ENCODE measurements at regions not wholly inside any gene's neighbourhood (a gene's known extent, or its start where the extent isn't known, plus 50 kb on each side); places are given as distances from the start of the nearest gene placed in this dataset.

DNA sequence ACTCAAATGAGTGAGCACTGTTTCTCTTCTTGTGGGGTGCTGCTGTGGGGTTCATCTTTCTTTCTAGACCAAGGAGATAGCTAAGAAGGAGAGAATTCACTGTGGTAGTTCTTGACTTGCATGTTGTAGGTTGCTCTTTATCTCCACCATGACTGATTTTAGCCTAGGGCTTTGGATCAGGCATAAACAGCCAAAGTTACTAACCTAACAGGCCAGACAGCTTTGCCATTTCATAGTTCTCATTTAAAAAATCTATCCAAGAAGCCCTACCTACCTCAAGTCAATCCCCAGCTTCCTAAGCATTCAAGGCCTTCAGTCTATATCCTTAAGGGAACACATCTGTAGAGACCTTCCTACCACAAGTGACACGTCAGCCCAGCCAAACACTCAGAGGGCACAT is 107.9 kb upstream of the CARMIL1 start:
- Histone ChIP-seq H3K36me3 (ENCODE audit: control insufficient read depth in 5 of 5, insufficient read depth in 5 of 5, low read length in 5 of 5) (no peaks in the 10 kb centered on the region), H3K27me3 (ENCODE audit: control insufficient read depth in 5 of 5, insufficient read depth in 4 of 5, low read length in 5 of 5) (no peaks in the 10 kb centered on the region), H3K9ac (ENCODE audit: low read length in 5 of 5) (no peak overlapping the region), H3K27ac (ENCODE audit: low read depth, low read length) (no peak overlapping the region), H3K4me3 (ENCODE audit: low read depth in 1 of 5, low read length in 5 of 5) (no peak overlapping the region), H3K4me1 (ENCODE audit: control insufficient read depth in 5 of 5, insufficient read depth in 5 of 5, low read length in 5 of 5) (peaks cover 0 to 16% (median 7%) of the 10 kb centered on the region in 5 donors), H3K9me3 (ENCODE audit: control insufficient read depth in 5 of 5, low read length in 5 of 5) (no peaks in the 10 kb centered on the region)

DNA sequence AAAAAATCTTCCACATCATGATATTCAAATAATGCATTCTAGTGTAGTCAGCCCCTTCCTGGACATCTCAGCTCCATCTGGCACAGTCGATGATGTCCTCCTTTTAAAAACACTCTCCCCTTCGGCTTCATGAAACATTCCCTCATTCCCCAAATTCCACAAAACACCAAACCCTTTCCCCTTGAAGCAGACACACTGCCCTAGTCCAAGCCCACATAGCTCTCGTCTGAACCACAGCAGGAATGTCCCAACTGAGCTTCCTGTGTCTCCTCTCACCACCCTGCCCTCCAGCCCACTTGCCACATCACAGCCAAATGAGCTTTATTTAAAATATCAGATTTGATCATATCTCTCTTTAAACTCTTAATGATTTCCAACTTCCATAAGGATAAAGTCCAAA is 106.4 kb upstream of the CARMIL1 start:
- Histone ChIP-seq H3K27me3 (ENCODE audit: control insufficient read depth in 5 of 5, insufficient read depth in 4 of 5, low read length in 5 of 5) (no peaks in the 10 kb centered on the region), H3K36me3 (ENCODE audit: control insufficient read depth in 5 of 5, insufficient read depth in 5 of 5, low read length in 5 of 5) (no peaks in the 10 kb centered on the region), H3K27ac (ENCODE audit: low read depth, low read length) (no peak overlapping the region), H3K4me1 (ENCODE audit: control insufficient read depth in 5 of 5, insufficient read depth in 5 of 5, low read length in 5 of 5) (peaks cover 0 to 16% (median 7%) of the 10 kb centered on the region in 5 donors), H3K9ac (ENCODE audit: low read length in 5 of 5) (no peak overlapping the region), H3K4me3 (ENCODE audit: low read depth in 1 of 5, low read length in 5 of 5) (no peak overlapping the region), H3K9me3 (ENCODE audit: control insufficient read depth in 5 of 5, low read length in 5 of 5) (no peaks in the 10 kb centered on the region)

DNA sequence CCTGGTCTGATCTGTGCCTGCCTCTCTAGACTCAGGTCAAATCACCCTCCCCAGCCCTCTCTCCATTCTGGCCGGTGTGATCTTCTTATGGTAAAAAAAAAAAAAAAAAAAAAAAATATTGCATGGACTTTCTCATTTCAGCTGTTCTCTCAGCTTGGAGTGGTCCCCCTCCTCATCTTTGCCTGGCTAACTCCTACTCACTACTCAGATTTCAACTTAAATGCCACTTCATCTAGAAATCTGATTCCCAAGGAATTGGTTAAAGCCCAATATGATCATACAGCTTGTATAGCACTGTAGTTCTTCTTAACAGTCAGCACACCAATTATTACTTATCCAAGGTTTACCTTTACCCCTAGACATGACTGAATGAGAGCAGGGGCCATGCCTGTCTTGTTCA is 105.9 kb upstream of the CARMIL1 start:
- peaks cover 0 to 16% (median 7%) of the 10 kb centered on the region in 5 donors for H3K4me1 ChIP-seq (ENCODE audit: control insufficient read depth in 5 of 5, insufficient read depth in 5 of 5, low read length in 5 of 5)
- no peaks in the 10 kb centered on the region for H3K27me3 ChIP-seq (ENCODE audit: control insufficient read depth in 5 of 5, insufficient read depth in 4 of 5, low read length in 5 of 5)
- H3K36me3 ChIP-seq (ENCODE audit: control insufficient read depth in 5 of 5, insufficient read depth in 5 of 5, low read length in 5 of 5) = no peaks in the 10 kb centered on the region
- no peak overlapping the region for H3K9ac ChIP-seq (ENCODE audit: low read length in 5 of 5)
- H3K9me3 ChIP-seq (ENCODE audit: control insufficient read depth in 5 of 5, low read length in 5 of 5) = no peaks in the 10 kb centered on the region
- peak overlapping the region; percentile 15 for H3K27ac ChIP-seq (ENCODE audit: low read depth, low read length)
- no peak overlapping the region for H3K4me3 ChIP-seq (ENCODE audit: low read depth in 1 of 5, low read length in 5 of 5)

DNA sequence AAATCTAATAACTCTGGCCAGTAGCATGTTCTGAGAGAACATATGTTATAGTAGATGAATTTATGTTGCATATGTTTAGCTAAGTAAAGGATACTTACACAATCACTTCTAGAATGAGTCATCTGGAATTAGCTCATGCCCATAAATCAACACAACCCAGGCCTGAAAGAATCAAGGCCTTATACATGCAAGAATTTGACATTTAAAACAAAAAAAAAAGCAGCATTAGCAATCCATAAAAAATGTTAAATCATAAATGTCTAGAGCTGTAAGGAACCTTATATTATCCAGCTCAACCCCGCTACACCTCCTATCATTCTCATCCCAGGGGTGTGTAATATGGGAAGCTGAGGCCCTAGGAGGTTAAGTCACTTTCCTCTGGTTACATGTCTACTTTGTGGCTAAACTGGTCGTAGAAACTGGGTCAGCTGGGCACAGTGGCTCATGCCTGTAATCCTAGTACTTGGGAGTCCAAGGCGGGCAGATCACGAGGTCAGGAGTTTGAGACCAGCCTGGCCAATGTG is 105.2 kb upstream of the CARMIL1 start:
- Histone ChIP-seq H3K36me3 (ENCODE audit: control insufficient read depth in 5 of 5, insufficient read depth in 5 of 5, low read length in 5 of 5) (no peaks in the 10 kb centered on the region), H3K4me3 (ENCODE audit: low read depth in 1 of 5, low read length in 5 of 5) (no peak overlapping the region), H3K27me3 (ENCODE audit: control insufficient read depth in 5 of 5, insufficient read depth in 4 of 5, low read length in 5 of 5) (no peaks in the 10 kb centered on the region), H3K9me3 (ENCODE audit: control insufficient read depth in 5 of 5, low read length in 5 of 5) (no peaks in the 10 kb centered on the region), H3K27ac (ENCODE audit: low read depth, low read length) (no peak overlapping the region), H3K9ac (ENCODE audit: low read length in 5 of 5) (no peak overlapping the region), H3K4me1 (ENCODE audit: control insufficient read depth in 5 of 5, insufficient read depth in 5 of 5, low read length in 5 of 5) (peaks cover 0 to 20% (median 13%) of the 10 kb centered on the region in 5 donors)

DNA sequence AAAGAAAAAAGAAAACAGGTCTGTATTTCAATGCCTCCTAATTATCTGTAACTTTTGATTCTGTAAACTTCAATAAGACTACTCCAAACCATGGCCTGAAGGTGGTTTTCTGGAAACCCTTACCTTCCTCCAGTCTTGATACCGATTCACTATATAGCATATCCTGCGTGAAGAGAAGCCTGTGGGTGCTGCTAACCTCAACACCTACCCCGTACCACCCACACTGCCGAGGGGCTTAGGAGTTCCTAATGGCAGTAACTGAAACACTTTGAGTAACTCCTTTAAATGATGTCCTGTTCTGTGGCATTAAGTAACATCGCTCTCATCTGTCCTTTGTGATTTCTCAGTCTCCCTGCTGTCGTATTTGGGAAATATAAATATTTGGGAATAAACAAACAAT is 104.5 kb upstream of the CARMIL1 start:
- no peak overlapping the region for H3K9ac ChIP-seq (ENCODE audit: low read length in 5 of 5)
- no peaks in the 10 kb centered on the region for H3K9me3 ChIP-seq (ENCODE audit: control insufficient read depth in 5 of 5, low read length in 5 of 5)
- H3K4me1 ChIP-seq (ENCODE audit: control insufficient read depth in 5 of 5, insufficient read depth in 5 of 5, low read length in 5 of 5) = peaks cover 0 to 25% (median 15%) of the 10 kb centered on the region in 5 donors
- no peaks in the 10 kb centered on the region for H3K27me3 ChIP-seq (ENCODE audit: control insufficient read depth in 5 of 5, insufficient read depth in 4 of 5, low read length in 5 of 5)
- no peaks in the 10 kb centered on the region for H3K36me3 ChIP-seq (ENCODE audit: control insufficient read depth in 5 of 5, insufficient read depth in 5 of 5, low read length in 5 of 5)
- H3K4me3 ChIP-seq (ENCODE audit: low read depth in 1 of 5, low read length in 5 of 5) = no peak overlapping the region
- no peak overlapping the region for H3K27ac ChIP-seq (ENCODE audit: low read depth, low read length)

DNA sequence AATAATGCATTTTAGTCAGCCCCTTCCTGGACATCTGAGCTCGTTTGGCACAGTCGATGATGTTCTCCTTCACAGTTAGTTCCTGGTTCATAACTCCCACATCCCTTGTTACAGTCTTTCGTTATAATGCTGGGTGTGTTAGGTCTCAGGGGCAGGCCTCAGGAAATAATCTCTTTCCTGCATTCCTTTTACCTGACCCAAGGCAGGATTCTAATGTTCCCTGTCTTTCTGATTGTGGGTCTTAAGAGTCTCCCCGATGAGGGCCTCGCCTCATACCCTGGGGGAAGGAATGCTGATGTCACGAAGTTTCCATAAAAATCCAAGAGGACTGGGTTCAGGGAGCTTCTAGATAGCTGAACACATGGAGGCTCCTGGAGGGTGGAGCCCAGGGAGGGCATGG is 104.0 kb upstream of the CARMIL1 start:
- Histone ChIP-seq H3K27ac (ENCODE audit: low read depth, low read length) (no peak overlapping the region), H3K36me3 (ENCODE audit: control insufficient read depth in 5 of 5, insufficient read depth in 5 of 5, low read length in 5 of 5) (no peaks in the 10 kb centered on the region), H3K4me3 (ENCODE audit: low read depth in 1 of 5, low read length in 5 of 5) (no peak overlapping the region), H3K9me3 (ENCODE audit: control insufficient read depth in 5 of 5, low read length in 5 of 5) (no peaks in the 10 kb centered on the region), H3K27me3 (ENCODE audit: control insufficient read depth in 5 of 5, insufficient read depth in 4 of 5, low read length in 5 of 5) (no peaks in the 10 kb centered on the region), H3K4me1 (ENCODE audit: control insufficient read depth in 5 of 5, insufficient read depth in 5 of 5, low read length in 5 of 5) (peaks cover 0 to 25% (median 15%) of the 10 kb centered on the region in 5 donors), H3K9ac (ENCODE audit: low read length in 5 of 5) (no peak overlapping the region)

DNA sequence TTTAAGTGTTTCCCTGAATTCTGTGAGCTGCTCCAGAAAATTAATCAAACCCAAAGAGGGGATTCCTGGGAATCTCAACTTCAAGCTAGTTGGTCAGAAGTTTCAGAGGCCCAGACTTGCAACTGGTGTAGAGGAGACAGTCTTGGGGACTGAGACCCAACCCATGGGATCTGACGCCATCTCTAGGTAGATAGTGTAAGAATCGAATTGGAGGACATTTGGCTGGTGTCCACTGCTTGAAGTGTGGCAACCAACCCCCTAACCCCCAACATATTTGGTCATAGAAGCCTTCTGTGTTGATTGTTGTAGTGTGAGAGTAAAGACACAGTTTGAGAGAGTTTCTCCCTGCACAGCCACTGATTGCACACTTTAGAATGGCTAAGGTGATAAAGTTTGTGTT is 103.5 kb upstream of the CARMIL1 start:
- no peaks in the 10 kb centered on the region for H3K27me3 ChIP-seq (ENCODE audit: control insufficient read depth in 5 of 5, insufficient read depth in 4 of 5, low read length in 5 of 5)
- no peaks in the 10 kb centered on the region for H3K9me3 ChIP-seq (ENCODE audit: control insufficient read depth in 5 of 5, low read length in 5 of 5)
- no peak overlapping the region for H3K27ac ChIP-seq (ENCODE audit: low read depth, low read length)

DNA sequence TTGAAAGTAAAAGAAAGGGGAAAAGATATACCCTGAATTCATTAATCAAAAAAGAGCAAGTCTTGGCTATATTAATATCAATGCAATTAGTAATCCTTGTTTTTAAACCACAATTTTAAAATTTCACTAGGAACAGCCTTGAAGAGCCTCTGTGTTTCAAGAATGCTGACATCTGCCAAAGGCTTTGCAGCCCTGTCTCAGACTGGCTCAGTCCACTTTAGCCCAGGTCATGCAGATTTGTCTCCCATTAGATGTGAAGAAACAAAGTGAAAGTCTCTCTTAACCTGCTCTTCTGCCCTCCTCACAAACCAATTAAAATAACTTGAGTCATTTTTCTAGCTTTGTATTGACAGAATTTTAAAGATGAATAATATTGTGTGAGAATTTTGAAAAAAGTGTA is 102.7 kb upstream of the CARMIL1 start:
- no peak overlapping the region for H3K27ac ChIP-seq (ENCODE audit: low read depth, low read length)
- no peak overlapping the region for H3K9ac ChIP-seq (ENCODE audit: low read length in 5 of 5)
- no peaks in the 10 kb centered on the region for H3K36me3 ChIP-seq (ENCODE audit: control insufficient read depth in 5 of 5, insufficient read depth in 5 of 5, low read length in 5 of 5)
- H3K4me3 ChIP-seq (ENCODE audit: low read depth in 1 of 5, low read length in 5 of 5) = no peak overlapping the region
- no peaks in the 10 kb centered on the region for H3K27me3 ChIP-seq (ENCODE audit: control insufficient read depth in 5 of 5, insufficient read depth in 4 of 5, low read length in 5 of 5)
- H3K9me3 ChIP-seq (ENCODE audit: control insufficient read depth in 5 of 5, low read length in 5 of 5) = no peaks in the 10 kb centered on the region
- peaks cover 0 to 25% (median 15%) of the 10 kb centered on the region in 5 donors for H3K4me1 ChIP-seq (ENCODE audit: control insufficient read depth in 5 of 5, insufficient read depth in 5 of 5, low read length in 5 of 5)

More for the DNA sequence above, 103.5 kb upstream of the CARMIL1 start:
- Histone ChIP-seq H3K9ac (ENCODE audit: low read length in 5 of 5) (no peak overlapping the region), H3K4me3 (ENCODE audit: low read depth in 1 of 5, low read length in 5 of 5) (no peak overlapping the region), H3K4me1 (ENCODE audit: control insufficient read depth in 5 of 5, insufficient read depth in 5 of 5, low read length in 5 of 5) (peaks cover 0 to 25% (median 15%) of the 10 kb centered on the region in 5 donors), H3K36me3 (ENCODE audit: control insufficient read depth in 5 of 5, insufficient read depth in 5 of 5, low read length in 5 of 5) (no peaks in the 10 kb centered on the region)

DNA sequence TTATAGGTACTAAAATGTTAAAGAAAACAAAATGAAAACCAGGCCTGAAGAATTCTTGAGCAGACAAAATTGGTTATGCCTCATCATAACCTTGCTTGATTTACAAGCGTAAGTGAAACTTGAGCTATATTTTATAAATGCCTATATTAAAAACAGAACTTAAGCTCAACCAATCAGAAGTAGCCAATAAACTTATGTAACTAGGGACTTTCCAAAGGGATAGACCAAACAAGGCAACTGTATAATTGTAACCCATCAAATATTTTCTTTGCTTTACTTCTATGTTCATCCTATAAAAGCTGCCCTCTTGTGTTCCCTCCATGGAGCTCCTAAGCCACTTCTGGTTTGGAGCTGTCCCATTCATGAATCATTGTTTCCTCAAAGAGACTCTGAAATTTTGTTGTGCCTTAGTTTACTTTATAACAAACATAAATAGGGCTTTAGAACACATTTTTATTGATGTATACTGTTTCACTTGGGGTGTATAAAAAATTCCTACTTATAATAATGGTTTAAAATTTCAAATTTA is 101.6 kb upstream of the CARMIL1 start:
- H3K4me1 ChIP-seq (ENCODE audit: control insufficient read depth in 5 of 5, insufficient read depth in 5 of 5, low read length in 5 of 5) = peaks cover 0 to 25% (median 15%) of the 10 kb centered on the region in 5 donors

DNA sequence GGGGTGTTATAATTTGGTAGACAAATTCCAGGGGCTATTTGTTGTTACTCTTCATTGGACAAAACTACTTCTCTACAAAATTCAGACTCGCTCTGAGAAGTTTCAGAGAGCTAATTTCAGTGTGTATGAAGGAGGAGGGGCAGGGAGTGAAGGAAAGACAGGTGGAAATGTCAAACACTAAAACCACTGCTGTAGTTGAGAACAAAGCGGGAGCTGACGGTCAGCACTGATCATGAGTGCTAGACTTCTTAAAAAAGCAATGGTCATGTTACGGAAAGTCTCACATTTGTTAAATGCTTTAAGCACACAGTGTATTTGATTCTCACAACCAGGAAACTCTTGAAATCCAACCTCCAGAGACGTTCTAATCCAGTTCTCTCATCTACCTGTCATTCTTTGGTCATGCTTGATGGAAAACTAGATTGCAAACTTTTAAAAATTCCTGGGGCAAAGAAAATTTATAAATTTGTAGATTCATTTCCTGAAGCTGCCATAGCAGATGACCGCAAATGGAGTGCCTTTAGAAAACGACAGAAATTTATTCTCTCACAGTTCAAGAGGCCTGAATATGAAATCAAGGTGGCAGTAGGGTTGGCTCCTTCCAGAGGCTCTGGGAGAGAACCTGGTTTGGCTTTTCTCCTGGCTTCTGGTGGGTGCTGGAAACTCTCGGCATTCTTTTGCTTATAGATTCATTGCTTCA is 100.7 kb upstream of the CARMIL1 start:
- peaks cover 0 to 17% (median 13%) of the 10 kb centered on the region in 5 donors for H3K4me1 ChIP-seq (ENCODE audit: control insufficient read depth in 5 of 5, insufficient read depth in 5 of 5, low read length in 5 of 5)
- peak overlapping the region; percentile 55 for H3K27ac ChIP-seq (ENCODE audit: low read depth, low read length)

More for the DNA sequence above, 101.6 kb upstream of the CARMIL1 start:
- no peak overlapping the region for H3K9ac ChIP-seq (ENCODE audit: low read length in 5 of 5)
- no peaks in the 10 kb centered on the region for H3K9me3 ChIP-seq (ENCODE audit: control insufficient read depth in 5 of 5, low read length in 5 of 5)
- H3K27me3 ChIP-seq (ENCODE audit: control insufficient read depth in 5 of 5, insufficient read depth in 4 of 5, low read length in 5 of 5) = no peaks in the 10 kb centered on the region
- H3K27ac ChIP-seq (ENCODE audit: low read depth, low read length) = no peak overlapping the region
- no peak overlapping the region for H3K4me3 ChIP-seq (ENCODE audit: low read depth in 1 of 5, low read length in 5 of 5)
- H3K36me3 ChIP-seq (ENCODE audit: control insufficient read depth in 5 of 5, insufficient read depth in 5 of 5, low read length in 5 of 5) = no peaks in the 10 kb centered on the region

More for the DNA sequence above, 100.7 kb upstream of the CARMIL1 start:
- H3K9me3 ChIP-seq (ENCODE audit: control insufficient read depth in 5 of 5, low read length in 5 of 5) = no peaks in the 10 kb centered on the region
- H3K36me3 ChIP-seq (ENCODE audit: control insufficient read depth in 5 of 5, insufficient read depth in 5 of 5, low read length in 5 of 5) = no peaks in the 10 kb centered on the region
- H3K27me3 ChIP-seq (ENCODE audit: control insufficient read depth in 5 of 5, insufficient read depth in 4 of 5, low read length in 5 of 5) = no peaks in the 10 kb centered on the region
- no peak overlapping the region for H3K4me3 ChIP-seq (ENCODE audit: low read depth in 1 of 5, low read length in 5 of 5)
- H3K9ac ChIP-seq (ENCODE audit: low read length in 5 of 5) = no peak overlapping the region
